GM18498 (cell line): ENCODE measurements at regions not wholly inside any gene's neighbourhood (a gene's known extent, or its start where the extent isn't known, plus 50 kb on each side); places are given as distances from the start of the nearest gene placed in this dataset.
"Not testable (repeated sequence)": the region's sequence is repeated elsewhere in the genome, so short reads cannot be mapped to it uniquely, and the experiment has no call there.

Source experiments
- ATAC-seq: cut with Tn5 transposase; IDR thresholded peaks from one replicate; pipeline ENCODE4 v1.9.1; 2021; ENCODE audit warnings: mild to moderate bottlenecking, moderate library complexity; ENCODE audit not compliant: unreplicated experiment

GRCh38 chr7:153584132-153584531, 468.1 kb upstream of the DPP6 start:
- no peak for ATAC-seq

DNA sequence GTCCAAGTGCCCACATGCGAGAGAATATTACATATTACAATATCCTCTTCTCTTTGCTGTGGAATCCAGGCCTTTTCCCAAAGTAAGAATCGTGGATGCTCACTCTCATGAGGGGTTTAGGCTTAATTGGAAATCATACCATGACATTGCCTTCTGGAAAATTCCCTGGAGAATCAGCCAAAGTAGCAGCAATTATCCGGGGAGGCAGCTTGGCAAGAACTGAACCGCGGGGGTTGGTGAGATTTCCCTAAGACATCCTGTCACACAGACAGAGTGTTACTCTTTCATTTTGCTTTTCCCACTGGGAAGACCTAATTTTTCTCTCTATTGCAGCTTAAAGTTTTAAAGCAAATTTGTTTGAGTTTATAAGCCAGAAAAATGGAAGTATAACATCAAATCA, 463.6 kb upstream of the DPP6 start:
- ATAC-seq: no peak

- ATAC-seq: no peak
Measured at GRCh38 chr7:153590136-153590535, 462.1 kb upstream of the DPP6 start.

DNA sequence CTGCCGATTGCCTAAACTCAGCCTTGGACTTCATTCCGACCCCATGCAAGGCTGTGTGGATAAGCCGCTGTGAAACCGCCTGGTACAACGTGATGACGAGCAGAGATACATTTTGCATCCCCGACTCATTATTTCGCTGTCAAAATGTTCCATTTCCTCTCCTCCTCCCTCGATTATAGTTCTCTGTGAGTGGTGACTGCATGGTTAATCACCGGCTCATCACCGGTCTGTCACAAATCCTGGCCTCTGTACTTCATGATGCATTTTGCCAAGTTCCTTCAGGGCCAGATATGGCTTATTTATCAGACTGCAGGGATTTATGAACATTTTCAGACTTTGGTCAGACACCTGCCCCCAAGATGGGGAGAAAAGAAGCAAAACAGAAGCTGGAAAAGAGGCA, 461.6 kb upstream of the DPP6 start:
- ATAC-seq: no peak

DNA sequence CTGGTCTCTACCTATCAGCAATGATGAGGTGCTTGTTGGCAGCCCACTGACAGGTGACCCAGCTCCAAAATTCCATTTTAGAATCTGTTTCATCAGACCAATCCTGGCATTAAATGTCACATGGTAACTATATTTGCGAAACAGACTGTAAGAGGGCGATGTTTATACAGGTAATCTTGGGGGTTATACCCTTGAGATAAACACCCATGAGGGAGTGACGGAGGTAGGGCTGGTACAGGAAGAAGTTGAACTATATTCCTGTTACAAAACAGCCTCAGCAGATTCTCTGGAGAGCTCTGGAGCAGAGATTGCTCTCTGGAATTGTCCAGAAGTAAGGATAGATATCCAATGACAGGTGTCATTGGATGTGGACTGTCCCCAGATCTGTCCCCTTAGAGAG, 444.8 kb upstream of the DPP6 start:
- no peak for ATAC-seq

- no peak for ATAC-seq
Measured at GRCh38 chr7:153616711-153617325, 435.4 kb upstream of the DPP6 start.

- no peak for ATAC-seq
Measured at GRCh38 chr7:153627323-153627722, 424.9 kb upstream of the DPP6 start.

GRCh38 chr7:153628406-153628805, 423.8 kb upstream of the DPP6 start:
- no peak for ATAC-seq

- no peak for ATAC-seq
Measured at GRCh38 chr7:153628825-153629224, 423.4 kb upstream of the DPP6 start.

- ATAC-seq: no peak
Measured at GRCh38 chr7:153638821-153639435, 413.3 kb upstream of the DPP6 start.

GRCh38 chr7:153640586-153640985, 411.6 kb upstream of the DPP6 start:
- ATAC-seq: no peak

DNA sequence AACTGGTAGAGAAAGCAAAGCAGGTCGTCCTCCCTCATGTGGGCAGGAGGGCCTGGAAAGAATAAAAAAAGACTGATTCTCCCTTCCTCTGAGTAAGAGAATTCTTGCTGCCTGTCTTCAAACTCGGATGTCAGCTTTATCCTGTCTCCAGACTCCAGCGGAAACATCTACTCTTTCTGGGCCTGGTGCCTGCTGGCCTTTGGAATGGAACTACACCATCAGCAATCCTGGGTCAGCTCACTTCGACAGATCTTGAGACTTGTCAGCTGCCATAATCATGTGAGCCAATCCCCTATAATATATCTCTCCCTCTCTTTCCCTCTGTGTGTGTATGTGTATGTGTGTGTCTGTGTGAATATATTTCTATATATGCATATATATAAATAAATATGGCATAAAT, 411.0 kb upstream of the DPP6 start:
- ATAC-seq: no peak

DNA sequence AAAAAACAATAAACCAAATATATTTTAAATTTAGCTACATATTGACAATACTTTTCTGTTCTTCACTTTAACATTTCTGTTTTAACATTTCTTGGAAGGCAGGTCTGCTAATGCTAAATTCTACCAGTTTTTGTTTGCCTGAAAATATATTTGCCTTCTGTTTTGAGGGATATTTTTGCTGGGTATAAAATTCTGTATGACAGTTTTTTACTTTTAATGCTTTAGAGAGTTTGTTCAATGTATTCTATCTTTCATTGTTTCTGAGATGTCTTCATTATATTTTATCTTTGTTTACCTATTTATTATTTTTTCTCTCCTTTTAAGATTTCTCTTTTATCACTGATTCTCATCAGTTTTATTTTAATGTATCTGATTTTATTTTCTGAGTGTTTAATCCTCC, 409.2 kb upstream of the DPP6 start:
- no peak for ATAC-seq

GRCh38 chr7:153657182-153657800, 394.9 kb upstream of the DPP6 start:
- no peak for ATAC-seq

GRCh38 chr7:153675131-153675530, 377.1 kb upstream of the DPP6 start:
- ATAC-seq: no peak

GRCh38 chr7:153682628-153683027, 369.6 kb upstream of the DPP6 start:
- ATAC-seq: no peak

DNA sequence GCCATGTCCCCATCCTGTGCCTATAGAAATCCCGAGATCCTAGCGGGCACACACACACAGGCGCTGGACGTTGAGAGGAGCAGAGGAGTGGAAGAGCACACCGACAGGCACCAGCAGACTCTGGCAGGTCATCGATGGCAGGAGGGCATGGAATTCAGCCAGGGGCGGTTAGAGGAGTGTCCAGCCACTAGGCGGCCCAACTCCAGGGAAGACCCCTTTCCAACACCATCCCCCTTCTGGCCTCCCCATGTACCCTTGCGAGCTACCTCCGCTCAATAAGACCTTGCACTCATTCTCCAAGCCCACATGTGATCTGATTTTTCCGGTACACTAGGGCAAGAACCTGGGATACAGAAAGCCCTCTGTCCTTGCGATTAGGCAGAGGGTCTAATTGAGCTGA, 356.0 kb upstream of the DPP6 start:
- no peak for ATAC-seq

DNA sequence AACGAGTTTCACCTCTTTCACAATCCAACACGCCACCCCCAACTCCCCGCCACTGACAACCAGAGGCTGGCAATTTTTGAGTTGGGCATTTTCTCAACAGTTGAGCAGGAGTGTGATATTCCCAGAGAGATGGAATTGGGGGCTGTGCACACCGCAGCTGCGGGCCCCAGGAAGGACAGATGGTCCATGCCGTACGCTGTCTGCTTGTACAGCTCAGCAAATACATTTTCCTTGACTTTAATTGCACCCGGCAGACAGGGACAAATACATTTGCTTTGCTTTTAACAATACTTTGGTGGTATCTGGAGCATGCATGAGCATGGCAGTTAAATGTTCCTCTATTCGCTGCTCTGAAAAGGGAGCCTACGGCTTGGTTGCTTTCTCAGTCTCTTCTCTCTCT, 354.2 kb upstream of the DPP6 start:
- ATAC-seq: no peak

GRCh38 chr7:153701678-153702077, 350.5 kb upstream of the DPP6 start:
- ATAC-seq: no peak

DNA sequence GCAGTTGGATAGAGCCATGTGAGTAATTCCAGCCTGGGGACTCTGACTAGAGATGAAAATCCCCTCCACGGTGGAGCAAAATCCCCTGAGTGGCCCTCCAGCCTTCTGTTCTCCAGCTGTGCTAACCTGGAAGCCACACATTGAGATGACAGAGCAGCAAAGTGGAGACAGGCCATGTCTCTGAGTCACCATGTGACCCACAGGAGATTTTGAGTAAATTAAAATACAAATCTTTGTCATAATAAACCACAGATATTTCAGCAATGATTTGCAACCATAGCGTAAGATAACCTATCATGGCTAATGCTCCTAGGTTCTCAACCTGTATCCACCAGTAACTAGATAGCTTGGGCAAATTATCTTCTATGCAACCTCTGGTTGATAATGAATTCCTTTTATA, 328.3 kb upstream of the DPP6 start:
- ATAC-seq: not testable (repeated sequence)

DNA sequence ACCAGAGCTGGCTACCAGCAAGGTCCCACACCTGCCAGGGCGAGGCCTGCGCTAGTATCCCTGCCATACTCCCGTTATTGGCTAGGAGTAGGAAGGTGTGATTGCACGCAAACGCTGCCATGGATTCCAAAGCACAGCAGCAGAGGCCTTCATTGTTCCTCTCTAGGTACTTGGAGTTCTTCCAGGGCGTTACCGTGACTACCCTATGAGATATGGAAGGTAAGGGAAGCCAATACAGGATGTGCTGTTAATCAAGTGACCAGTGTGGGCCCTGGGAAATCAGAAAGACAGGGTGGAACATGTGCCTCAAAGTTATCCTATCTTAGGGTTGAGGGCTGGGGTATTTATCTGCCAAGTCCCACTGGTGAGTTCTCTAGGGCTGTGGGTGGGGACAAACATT, 320.7 kb upstream of the DPP6 start:
- ATAC-seq: not testable (repeated sequence)

- not testable (repeated sequence) for ATAC-seq
Measured at GRCh38 chr7:153743434-153743833, 308.8 kb upstream of the DPP6 start.

DNA sequence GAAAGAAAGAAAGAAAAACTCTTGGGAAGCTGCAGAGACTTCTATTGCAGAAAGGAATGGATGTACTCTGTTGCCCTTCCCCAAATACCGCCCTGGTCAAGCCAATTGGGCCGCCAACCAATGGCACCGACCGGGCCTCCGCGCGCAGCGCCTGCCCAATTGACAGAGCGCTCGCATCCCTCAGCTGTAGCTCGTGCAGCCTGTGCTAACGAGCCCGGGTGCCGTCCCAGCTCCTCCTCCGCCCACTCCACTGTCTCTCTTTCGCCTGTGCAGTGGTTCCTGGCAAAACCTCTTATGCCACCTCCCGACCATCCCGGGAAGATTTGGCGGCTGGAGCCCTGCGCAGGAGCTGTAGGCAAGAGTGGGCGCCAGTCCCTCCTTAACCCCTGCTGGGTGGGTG, 304.2 kb upstream of the DPP6 start:
- ATAC-seq: not testable (repeated sequence)
